Breast epithelium (tissue), 4 donors: ENCODE measurements at regions not wholly inside any gene's neighbourhood (a gene's known extent, or its start where the extent isn't known, plus 50 kb on each side); places are given as distances from the start of the nearest gene placed in this dataset.

ENCODE experiments used
- DNase-seq, 2 donors: peaks; one replicate each; pipeline ENCODE4 v3.0.0-alpha.2; 2019; ENCODE audit warnings: low spot score in 2 of 2
- H3K27ac ChIP-seq, 2 donors: fragments of 200-600 bp; sonication (generic) in 1 of 2; one replicate each; pipeline ENCODE4 v1.5.1; 2016 to 2019; ENCODE audit warnings: mild to moderate bottlenecking in 1 of 2
- H3K27me3 ChIP-seq, 2 donors: fragments of 200-600 bp; sonication (generic) in 1 of 2; one replicate each; pipeline versions ENCODE4 v1.5.1 to v1.6.0; 2017 to 2019; ENCODE audit warnings: control low read depth in 1 of 2, mild to moderate bottlenecking in 1 of 2
- H3K36me3 ChIP-seq: fragments of 200-600 bp; one replicate; pipeline ENCODE4 v1.5.1; 2019
- H3K4me1 ChIP-seq, 2 donors: fragments of 200-600 bp; sonication (generic); one replicate each; pipeline ENCODE4 v1.5.1; 2016 to 2019; ENCODE audit warnings: control low read depth in 1 of 2
- H3K4me3 ChIP-seq, 3 donors: fragments of 200-600 bp; sonication (generic); 1 replicate in 2 of 3; 2 replicates in 1 of 3; pipeline ENCODE4 v1.5.1; 2016 to 2019; ENCODE audit warnings: mild to moderate bottlenecking in 3 of 3, moderate library complexity in 2 of 3
- H3K9me3 ChIP-seq, 2 donors: fragments of 200-600 bp; sonication (generic) in 1 of 2; one replicate each; pipeline ENCODE4 v1.5.1; 2016 to 2019; ENCODE audit warnings: control low read depth in 1 of 2
- CTCF ChIP-seq, 3 donors: fragments of 450-650 bp; IDR thresholded peaks; one replicate each; pipeline ENCODE4 v1.5.1; 2016 to 2017; ENCODE audit warnings: antibody characterized with exemption in 3 of 3, mild to moderate bottlenecking in 3 of 3, moderate library complexity in 3 of 3
- POLR2A ChIP-seq: fragments of 450-650 bp; IDR thresholded peaks from one replicate; pipeline ENCODE4 v1.6.1; 2016; ENCODE audit warnings: antibody characterized with exemption, mild to moderate bottlenecking, moderate library complexity
- POLR2AphosphoS5 ChIP-seq, 3 donors: sonication (generic); formaldehyde crosslinking; IDR thresholded peaks; one replicate each; pipeline ENCODE4 v1.6.1; 2017; ENCODE audit warnings: antibody characterized with exemption in 3 of 3
- intact Hi-C: fragments of 100-400 bp; cut with DNase I; formaldehyde crosslinking; loops from one replicate; pipeline ENCODE4 v1.15.1; 2023; ENCODE audit warnings: low total_unique reads

GRCh38 chr13:73934771-73935170 lies 199.4 kb downstream of the KLF12 start:
- no peak overlapping the region for H3K27ac ChIP-seq
- H3K27me3 ChIP-seq, result no peaks in the 10 kb centered on the region
- H3K36me3 ChIP-seq, result no peaks in the 10 kb centered on the region
- DNase-seq, result no peak
- intact Hi-C loops, result no loop called here
- no peaks in the 10 kb centered on the region for H3K4me1 ChIP-seq
- no peak overlapping the region for H3K4me3 ChIP-seq
- TF ChIP-seq CTCF (IDR thresholded peaks at IDR 0.05) (no peak), POLR2AphosphoS5 (IDR thresholded peaks at IDR 0.05) (no peak), POLR2A (no peak)
- no peaks in the 10 kb centered on the region for H3K9me3 ChIP-seq

- no peak overlapping the region for H3K4me3 ChIP-seq
- no peak overlapping the region for H3K27ac ChIP-seq
- DNase-seq, result no peak
- TF ChIP-seq POLR2A (no peak), POLR2AphosphoS5 (IDR thresholded peaks at IDR 0.05) (no peak), CTCF (IDR thresholded peaks at IDR 0.05) (no peak)
- H3K36me3 ChIP-seq, result no peaks in the 10 kb centered on the region
- no peaks in the 10 kb centered on the region for H3K9me3 ChIP-seq
- H3K27me3 ChIP-seq, result no peaks in the 10 kb centered on the region
- intact Hi-C loops, result no loop called here
- no peaks in the 10 kb centered on the region for H3K4me1 ChIP-seq
These were observed 200.0 kb downstream of the KLF12 start for GRCh38 chr13:73934215-73934641.

GRCh38 chr13:73933795-73934194 lies 200.4 kb downstream of the KLF12 start:
- Histone ChIP-seq H3K36me3 (no peaks in the 10 kb centered on the region), H3K9me3 (no peaks in the 10 kb centered on the region), H3K4me3 (no peak overlapping the region), H3K27ac (no peak overlapping the region), H3K27me3 (no peaks in the 10 kb centered on the region), H3K4me1 (no peaks in the 10 kb centered on the region)
- DNase-seq, result no peak
- TF ChIP-seq POLR2A, result no peak
- TF ChIP-seq POLR2AphosphoS5 (IDR thresholded peaks at IDR 0.05), result no peak
- no peak for TF ChIP-seq CTCF (IDR thresholded peaks at IDR 0.05)
- intact Hi-C loops, result no loop called here

GRCh38 chr13:73932091-73932490 lies 202.1 kb downstream of the KLF12 start:
- no peak for DNase-seq
- H3K4me1 ChIP-seq, result no peaks in the 10 kb centered on the region
- H3K36me3 ChIP-seq, result no peaks in the 10 kb centered on the region
- no peaks in the 10 kb centered on the region for H3K27me3 ChIP-seq
- no peaks in the 10 kb centered on the region for H3K9me3 ChIP-seq
- intact Hi-C loops, result no loop called here
- no peak overlapping the region for H3K27ac ChIP-seq
- no peak overlapping the region for H3K4me3 ChIP-seq
- TF ChIP-seq POLR2AphosphoS5 (IDR thresholded peaks at IDR 0.05), result no peak
- no peak for TF ChIP-seq POLR2A
- no peak for TF ChIP-seq CTCF (IDR thresholded peaks at IDR 0.05)

- TF ChIP-seq POLR2AphosphoS5 (IDR thresholded peaks at IDR 0.05) (no peak), CTCF (IDR thresholded peaks at IDR 0.05) (no peak), POLR2A (no peak)
- H3K4me1 ChIP-seq, result no peaks in the 10 kb centered on the region
- intact Hi-C loops, result no loop called here
- no peaks in the 10 kb centered on the region for H3K36me3 ChIP-seq
- DNase-seq, result no peak
- no peaks in the 10 kb centered on the region for H3K9me3 ChIP-seq
- no peak overlapping the region for H3K4me3 ChIP-seq
- H3K27me3 ChIP-seq, result no peaks in the 10 kb centered on the region
- no peak overlapping the region for H3K27ac ChIP-seq
These were observed 204.8 kb downstream of the KLF12 start for GRCh38 chr13:73929287-73929932.
